Dermis microvascular lymphatic vessel endothelial cell (primary cell): ENCODE measurements at regions not wholly inside any gene's neighbourhood (a gene's known extent, or its start where the extent isn't known, plus 50 kb on each side); places are given as distances from the start of the nearest gene placed in this dataset.

ENCODE experiments used
- DNase-seq, 2 donors: peaks; one replicate each; pipeline versions ENCODE4 v3.0.0 to v3.0.0-alpha.2; 2010; ENCODE audit warnings: low read depth in 2 of 2

DNA sequence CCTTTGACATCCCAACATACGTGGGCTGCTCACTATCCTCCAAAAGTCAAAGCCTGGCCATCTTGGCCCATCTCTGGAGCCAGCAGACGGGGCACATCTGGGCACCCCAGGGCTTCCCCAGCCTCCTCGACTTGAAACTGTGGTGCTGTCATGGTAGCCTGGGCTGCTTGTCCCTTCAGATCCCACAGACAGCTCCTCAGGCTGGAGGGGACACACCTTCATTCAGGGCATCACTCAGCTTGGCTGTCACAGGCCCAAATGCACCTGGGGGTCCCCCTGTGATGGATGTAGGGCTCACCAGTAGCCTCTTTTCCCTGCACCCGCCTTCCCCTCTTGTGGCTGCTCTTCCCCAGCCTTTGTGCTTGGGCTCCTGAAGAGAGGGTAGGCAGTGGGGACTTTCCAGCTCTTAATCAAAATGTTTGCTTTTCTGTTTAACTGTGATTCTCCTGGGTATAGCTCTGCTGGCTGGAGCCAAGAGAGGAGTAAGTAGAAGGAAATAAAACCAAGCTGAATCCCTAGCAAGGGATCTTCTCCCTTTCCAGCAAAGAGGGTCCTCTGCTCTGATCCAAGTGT, 92.3 kb downstream of the GYPC start:
- no peak for DNase-seq

DNA sequence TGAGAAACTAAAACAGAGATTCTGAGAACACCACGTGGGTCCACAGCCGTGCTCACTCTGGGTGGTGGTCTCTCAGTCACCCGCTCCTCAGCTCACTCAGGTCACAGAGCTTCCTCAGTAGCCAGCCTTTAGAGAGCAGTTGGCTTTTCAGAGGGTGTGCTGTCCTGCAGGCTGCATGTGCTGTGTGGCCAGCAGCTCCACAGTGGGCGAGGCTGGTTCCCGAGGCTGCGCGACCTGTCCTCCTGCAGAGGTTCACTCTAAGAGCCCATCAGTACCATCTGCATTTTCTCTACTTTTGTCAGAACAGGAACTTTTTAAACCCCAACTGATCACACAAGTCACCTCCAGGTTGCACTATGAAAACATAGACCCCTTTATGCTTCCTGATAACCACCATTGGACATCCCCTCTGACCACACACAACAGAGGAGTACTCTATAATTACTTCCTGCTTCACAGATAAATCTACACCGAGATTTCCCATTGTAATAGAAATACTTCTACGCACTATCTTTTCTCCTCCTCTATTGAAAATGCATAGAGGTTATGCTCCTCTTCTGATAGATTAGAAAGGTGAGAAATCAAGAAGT, 93.1 kb downstream of the GYPC start:
- no peak for DNase-seq

DNA sequence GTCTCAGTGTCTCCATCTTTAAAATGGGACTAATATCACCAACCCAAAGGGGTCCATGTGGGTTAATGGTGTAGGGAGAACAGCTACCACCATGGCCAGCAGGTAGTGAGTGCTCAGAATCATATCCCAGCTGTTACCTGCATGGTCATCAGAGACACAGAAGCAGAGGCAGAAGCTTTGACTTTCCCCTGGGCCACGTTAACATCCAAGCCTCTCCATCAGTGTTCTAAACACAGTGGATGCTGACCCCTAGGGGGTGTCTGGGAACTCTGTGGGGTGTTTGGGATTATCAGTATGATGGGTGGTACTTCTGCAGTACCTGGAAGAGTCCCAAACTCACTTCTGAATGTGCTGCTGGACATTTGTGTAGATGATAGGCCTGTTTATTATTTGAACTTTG, 93.6 kb downstream of the GYPC start:
- peak; percentile 23 to 35 for DNase-seq

DNA sequence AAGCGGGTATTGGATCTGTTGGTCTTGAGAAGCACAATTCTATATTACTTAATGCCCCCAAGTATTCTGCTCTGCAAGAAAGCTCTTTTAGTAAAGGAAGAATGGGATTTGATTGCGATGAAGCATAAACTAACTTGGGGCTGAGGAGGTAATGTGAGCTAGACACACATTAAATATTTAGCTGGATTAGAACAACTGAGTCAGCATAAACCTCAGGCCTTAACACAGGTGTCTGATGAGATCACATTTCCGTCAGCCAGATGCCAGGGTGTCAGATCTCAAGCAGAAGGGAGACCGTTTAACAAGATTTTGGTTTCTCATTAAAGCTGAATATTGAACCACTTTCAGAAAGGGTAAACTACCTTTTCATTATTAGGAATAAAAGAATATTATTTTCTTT, 94.5 kb downstream of the GYPC start:
- DNase-seq, result no peak

DNA sequence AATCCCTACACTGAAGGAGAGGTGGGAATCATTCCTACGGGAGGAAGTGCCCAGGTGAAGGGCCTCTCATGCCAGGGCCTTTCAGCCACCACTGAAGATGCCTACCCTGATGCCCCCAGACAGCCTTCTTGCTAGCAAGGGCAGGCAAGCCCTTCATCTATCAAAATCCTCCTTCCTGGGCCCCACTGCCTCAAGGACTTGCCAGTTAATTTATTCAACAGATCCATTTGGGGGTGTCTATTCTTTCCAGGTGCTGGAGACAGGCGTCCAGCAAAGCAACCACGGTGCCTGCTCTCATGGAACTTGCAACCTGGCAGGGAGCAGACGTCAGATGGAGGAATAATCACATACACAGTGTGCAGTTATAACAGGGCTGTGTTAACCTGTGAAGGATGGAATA, 95.5 kb downstream of the GYPC start:
- no peak for DNase-seq

DNA sequence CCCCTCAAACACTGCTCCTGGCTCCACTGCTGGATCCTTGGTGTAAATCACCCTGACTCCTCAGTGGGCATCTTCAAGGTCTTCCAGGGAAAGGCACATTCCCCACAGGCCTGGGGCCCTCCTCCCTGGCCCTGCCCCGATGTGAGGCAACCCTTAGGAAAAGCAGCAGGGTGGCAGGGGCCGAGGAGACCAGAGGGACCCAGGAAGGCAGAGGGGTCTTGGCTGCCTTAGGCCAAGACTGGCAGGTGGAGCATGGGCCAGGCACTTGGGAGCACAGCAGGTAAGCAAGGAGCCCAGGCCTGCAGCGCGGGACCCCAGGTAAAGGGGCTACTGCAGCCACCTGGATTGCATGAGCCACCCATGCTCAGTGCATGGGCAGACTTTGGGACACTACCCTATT, 96.9 kb downstream of the GYPC start:
- DNase-seq, result no peak

DNA sequence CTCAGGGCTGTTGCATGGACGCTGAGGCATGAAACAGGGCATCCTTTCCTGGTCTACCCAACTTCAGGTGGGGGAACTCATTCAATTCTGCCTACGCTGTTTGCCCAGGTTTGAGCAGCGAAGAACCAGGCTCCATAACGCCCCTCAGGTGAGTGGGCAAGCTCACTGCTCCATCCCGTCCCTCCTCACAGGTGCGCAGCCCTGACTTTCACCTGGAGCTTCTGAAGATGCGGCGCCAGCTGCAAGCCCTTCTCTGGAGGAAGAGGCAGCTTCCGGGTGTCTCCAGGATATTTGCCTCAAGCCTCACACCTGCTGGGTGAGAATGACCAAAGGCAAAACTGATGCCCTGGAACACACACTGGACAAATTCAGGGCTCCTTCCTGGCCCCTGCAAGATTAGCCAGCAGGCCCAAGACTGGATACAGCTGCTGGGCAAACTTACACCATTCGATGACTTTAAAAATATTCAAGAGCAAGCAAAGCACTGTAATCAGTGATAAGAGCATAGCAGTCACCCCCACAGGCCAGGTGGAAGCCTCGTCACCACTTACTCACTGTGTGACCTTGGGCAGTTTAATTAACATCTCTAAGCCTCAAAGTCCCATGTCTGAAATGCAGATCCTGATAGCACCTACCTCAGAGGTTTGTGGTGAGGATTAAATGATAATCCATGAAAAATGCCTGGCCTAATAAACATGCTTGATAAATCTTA, 97.7 kb downstream of the GYPC start:
- no peak for DNase-seq

DNA sequence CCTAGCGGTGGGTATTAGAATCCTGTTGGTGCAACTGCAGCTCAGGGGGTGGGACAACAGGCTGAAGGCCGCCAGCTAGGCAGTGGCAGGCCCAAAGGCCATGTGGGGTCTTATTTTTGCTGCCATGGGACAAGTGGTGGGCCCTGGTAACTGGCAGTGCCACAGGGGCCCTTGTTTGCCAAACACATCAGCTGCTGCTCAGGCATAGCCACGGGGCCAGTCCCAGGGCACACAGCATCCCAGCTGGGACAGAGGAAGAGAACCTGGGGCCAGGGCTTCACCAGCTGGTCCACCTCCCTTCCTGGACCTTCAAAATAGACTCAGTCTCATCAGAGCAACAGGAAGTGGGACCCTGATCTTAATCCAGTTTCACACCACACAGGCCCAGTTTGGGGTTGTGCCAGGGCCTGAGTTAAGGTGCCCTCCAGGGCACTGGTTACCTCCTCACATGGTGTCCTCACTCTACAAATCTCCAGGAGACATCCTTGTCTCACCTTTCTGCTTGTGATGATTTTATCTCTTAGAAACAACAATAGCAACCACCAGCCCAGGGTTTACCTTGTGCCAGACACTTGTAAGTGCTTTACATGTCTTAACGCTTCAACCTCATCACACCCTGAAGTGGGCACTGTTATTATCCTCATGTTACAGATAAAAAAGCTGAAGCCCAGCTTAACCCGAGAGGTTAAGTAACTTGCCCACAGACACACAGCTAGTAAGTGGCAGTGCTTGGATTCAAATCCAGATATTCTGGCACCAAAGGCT, 98.5 kb downstream of the GYPC start:
- DNase-seq, result no peak

DNA sequence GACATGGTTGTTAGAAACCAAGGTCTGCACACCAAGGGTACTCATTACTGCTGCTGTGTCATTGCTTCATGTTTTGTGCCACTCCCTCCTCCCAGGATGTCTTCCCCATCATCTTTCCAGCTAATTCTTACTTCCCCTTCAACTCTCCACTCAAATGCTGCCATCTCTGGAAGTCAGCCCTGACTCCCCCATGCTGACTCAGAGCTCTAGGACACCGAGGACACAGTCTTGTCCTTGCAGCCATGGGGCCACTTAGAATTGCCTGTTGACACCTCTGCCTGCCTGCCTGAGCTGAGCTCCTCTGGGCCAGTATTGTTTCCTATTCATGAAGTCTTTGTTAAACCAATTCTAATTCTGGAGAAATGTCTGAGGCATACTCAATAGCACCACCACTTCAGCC, 100.2 kb downstream of the GYPC start:
- DNase-seq, result no peak

DNA sequence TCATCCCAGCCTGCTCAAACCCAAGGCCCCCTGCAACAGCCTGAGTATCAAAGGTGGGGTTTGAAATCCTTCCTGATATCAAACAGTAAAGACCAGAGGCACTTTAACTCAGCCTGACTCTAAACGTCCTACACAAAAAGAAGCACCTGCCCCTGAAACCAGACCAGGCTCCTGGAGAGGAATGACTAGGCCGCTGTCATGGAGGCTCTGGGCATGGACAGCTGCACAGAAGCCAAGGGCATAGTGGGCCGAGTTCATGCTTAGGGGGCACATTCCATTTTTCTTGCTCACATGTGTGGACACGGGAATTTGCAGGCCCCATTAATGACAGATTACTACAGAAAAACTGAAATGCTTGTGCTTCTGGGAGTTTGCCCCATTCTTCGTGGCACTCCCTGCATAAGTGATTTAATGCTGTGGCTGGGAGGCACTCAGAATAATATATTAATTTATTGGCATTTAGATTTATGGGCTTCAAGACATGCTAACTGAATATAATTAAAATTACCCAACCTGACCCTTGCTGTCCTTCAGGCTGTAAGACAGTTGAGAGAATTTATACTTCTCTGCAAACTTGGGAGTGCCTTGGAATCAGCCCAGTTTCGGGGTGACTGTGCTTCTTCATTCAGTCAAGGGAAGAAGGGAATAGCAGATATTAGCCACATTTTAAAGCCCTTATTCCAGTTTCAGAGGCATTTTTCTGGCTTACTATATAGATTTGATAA, 105.5 kb downstream of the GYPC start:
- DNase-seq, result no peak

DNA sequence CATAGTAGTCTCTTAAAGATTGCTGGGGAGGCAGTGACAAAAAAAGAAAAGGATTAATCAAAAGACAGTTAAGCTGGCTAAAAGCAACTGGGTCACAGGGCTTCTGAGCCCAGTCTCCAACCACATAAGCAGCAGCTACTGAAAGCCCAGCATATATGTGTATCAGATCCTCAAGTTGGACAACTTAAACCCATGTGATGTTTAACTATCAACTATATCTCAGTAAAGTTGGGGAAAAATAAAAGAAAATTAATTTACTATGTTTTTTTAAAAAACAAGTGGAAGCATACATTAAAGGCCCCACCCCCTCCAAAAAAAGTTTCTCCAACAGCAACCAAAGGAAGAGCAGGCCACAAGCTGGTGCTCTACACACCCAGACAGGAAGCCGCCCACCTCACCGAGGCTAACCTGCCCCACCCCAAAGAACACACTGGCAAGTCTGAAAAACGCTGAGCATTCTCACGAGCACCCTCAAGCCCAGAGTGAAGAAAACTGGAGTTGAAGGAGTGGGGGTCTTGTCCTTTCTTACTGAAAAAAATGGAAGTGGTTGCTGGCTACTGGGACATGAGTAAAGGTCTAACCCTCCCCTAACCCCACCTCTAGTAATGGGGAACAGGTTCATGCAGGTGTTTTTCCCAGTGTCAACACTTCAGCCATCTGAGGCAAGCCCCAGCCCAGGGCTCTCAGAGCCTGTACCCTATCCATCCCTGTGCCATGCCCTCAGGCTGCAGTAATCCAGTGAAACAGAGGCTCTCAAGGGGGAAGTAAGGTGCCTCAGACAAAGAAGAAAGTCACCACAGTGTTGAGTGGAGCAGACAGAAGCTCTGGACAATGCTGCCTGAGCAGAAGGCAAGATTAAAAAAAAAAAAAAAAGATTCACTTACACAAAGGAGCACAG, 106.3 kb downstream of the GYPC start:
- DNase-seq, result no peak

DNA sequence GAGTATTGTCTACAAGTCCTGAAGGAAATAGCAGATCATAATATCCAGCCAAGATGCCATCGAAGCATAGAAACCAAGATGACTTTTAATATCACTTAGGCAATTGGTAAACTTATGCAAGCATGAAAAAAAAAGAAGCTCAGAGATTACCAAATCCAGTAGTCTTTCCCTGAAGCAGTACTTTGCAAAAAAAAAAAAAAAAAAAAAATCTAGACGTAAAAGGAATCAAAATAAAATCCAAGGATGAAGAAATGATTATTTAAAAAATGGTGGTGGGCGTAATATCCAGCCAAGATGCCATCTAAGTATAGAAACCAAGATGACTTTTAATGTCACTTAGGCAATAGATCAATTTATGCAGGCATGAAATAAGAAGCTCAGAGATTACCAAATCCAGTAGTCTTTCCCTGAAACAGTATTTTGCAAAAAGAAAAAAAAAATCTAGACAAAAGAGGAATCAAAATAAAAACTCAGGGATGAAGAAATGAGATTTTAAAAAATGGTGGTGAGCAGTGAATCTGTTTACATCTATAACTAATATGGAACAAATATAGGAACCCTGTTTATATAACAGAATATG, 108.8 kb downstream of the GYPC start:
- DNase-seq, result no peak

DNA sequence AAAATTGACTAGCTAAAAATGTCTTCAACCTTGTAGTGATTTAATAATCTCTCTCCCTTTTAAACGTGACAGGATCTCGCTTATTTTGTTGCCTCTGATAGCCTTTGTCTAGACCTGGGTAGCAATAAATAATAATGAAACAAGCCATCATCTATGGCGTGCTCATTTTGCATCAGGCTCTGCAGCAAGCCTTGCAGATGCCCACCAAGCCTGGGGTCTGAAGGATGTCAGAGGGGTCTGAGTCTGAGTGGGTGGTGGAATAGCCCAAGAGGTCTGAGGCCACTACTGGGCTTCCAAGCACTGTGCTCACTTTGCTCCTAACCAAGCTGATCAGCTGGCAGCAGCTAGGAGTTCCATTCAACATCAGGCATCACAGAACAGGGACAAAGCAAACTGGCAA, 109.4 kb downstream of the GYPC start:
- DNase-seq, result no peak

DNA sequence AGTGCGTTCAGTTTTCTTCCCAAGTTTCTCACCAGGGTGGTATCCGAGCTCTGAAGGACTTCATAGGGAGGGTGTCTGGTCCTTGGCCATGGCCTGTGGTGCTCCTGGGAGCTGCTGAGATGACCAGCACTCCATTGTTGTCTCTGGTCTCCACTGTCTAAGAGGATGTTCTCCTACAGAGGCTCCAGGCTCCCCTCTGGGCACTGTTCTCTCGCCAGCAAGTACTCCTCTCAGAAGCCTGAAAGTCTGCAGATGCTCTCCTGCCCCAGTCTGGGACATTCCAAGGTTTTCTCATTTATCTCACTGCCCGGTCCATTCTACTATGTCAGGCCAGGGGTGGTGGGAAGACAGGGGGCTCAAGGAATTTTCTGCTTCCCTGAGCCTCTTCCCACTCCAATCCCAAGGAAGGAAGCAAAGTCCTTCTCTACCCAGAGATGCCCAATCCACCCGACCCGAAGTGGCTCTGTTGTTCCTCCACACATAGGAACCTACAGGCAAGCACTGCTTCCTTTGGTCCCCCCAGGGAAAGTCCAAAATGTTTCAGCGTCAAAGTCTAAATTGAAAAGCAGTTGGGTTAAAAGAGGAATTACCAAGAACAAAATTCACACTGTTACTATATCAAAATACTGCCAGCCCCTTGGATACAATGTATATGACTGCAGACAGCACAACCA, 110.5 kb downstream of the GYPC start:
- DNase-seq, result no peak

DNA sequence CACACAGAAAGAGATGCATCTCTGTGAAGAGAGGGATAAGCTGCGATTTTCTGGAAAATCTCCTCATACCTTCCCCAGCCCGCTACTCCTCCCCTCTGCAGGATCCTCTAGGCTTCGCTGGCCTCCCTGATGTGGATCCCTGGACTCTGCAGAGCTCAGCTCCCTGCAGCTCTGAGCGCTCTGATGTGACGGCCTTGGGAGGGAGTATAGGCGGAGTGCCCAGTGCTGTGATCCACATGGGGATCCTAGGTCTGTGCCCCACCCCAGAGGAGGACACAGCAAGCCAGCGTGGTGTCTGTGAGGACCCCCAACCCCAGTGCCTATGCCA, 111.0 kb downstream of the GYPC start:
- no peak for DNase-seq

DNA sequence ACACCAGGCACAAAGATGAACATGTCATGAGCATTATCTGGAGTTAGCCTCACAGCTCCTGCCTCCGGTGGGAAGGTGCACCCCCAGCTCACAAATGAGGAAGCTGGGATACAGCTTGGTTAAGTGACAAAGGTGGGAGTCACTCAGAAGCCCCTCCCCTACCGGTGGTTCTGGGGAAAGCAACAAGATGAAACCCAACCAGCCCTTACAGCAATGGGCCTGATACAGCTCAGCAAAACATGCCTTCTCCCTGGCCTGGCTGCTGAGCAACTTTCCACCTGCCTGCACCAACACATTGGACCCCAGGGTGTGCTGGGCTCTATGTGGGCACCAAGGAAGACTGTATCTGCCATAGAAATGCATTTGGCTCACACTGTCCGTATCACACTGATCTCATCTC, 113.2 kb downstream of the GYPC start:
- no peak for DNase-seq

DNA sequence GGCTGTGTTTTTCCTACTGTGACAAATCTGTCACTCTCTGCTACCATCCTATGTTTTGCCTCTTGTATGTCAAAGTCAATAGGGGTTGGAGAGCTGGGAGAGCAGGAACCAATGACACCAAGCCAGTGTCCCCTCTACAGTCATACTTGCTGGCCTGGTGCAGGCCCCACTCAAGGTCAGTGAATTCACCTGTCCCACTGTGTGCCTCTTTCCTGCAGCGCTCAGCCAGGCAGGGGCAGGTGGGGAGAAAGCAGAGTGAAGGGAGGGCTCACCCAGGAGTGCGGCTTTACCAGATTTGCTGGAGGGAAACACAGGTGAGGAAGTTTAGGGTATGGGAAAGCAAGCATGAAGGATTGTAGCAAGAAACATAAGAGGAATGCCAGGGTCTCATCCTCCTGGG, 114.5 kb downstream of the GYPC start:
- DNase-seq, result no peak

DNA sequence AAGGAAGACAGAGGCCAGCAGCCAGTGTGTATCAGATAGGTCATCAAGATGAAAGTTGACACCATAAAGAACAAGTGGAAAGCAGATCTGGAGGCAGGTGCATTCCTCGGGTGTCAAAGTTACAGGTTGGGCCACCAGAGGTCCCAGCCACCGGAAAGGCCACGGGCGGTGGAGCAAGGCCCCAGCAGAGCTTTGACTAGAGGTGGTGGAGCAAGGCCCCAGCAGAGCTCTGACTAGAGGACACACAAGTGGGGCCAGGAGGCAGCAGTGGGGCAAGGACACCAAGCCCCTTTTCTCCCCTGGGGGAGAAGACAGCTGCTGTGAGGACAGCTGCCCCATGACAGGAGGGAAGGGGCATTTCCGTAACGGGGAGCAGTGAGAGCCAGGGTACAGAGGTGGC, 115.1 kb downstream of the GYPC start:
- no peak for DNase-seq

DNA sequence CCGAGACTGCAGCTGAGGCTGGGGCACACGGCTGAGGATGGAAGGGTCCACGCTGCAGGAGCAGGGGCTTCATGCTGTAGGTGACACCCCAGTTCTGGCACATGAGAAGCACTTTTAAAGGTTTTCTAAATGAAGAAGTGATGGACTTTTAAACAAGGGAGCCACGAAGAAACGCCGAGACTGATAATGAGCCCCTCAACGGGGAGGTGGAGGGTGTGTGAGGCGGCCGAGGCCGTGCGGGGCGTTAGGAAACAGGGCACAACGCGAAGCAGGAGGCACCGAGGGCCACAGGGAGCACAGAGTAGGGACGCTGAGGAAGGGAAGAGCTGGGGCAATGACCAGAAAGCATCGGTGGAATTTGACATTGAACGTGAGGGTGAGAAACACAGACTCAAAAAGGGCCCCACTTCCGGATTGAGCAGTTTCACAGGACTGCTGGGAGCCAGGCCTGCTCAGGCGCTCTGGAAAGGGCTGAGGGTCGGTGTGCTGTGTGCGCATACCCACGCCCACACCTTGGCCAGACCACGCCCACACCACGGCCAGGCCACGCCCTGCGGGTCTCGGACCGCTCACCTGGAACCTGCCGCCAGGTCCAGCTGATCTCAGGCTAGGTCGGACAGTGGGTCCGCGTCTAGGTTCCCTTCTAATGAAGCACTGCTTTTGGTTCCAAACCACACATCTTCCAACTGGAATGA, 115.7 kb downstream of the GYPC start:
- DNase-seq, result no peak

DNA sequence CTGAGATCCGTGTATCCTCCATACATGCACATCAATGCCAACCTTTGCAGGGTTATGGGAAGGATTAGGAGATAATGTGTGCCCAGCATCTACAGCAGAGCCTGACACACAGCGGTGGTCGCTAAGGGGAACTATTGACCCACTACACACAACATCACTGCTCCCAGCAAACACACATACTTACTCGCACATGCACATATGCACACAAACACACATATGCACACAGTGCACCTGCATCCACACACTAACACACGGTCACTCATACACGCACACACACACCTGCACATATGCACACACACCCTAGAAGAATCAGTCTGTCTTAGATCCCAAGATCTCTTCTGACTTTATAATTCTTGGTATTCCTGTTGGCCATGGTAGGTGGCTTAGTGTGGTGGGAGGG, 118.3 kb downstream of the GYPC start:
- DNase-seq, result no peak
